Midbrain (tissue), 1 donor: ENCODE measurements at regions not wholly inside any gene's neighbourhood (a gene's known extent, or its start where the extent isn't known, plus 50 kb on each side); places are given as distances from the start of the nearest gene placed in this dataset.

Experiments used
- DNase-seq: peaks from one replicate; lab custom pipeline; 2025; lab: John Stamatoyannopoulos, UW

GRCh38 chr10:29925771-29926692, 133.4 kb downstream of the JCAD start:
- DNase-seq: no peak

- no peak for DNase-seq
These were observed 134.9 kb downstream of the JCAD start for GRCh38 chr10:29924436-29924835.

GRCh38 chr10:29923416-29923965, 135.9 kb downstream of the JCAD start:
- DNase-seq: no peak

GRCh38 chr10:29922892-29923291, 136.5 kb downstream of the JCAD start:
- DNase-seq: no peak

GRCh38 chr10:29922226-29922625, 137.2 kb downstream of the JCAD start:
- no peak for DNase-seq

GRCh38 chr10:29921071-29921446, 138.3 kb downstream of the JCAD start:
- no peak for DNase-seq

- DNase-seq: no peak
These were observed 138.8 kb downstream of the JCAD start for GRCh38 chr10:29920408-29921070.

GRCh38 chr10:29918623-29919400, 140.6 kb downstream of the JCAD start:
- no peak for DNase-seq

GRCh38 chr10:29917311-29917710, 142.1 kb downstream of the JCAD start:
- no peak for DNase-seq

GRCh38 chr10:29916669-29917068, 142.7 kb downstream of the JCAD start:
- DNase-seq: no peak

- no peak for DNase-seq
These were observed 144.2 kb downstream of the JCAD start for GRCh38 chr10:29914986-29915785.

- no peak for DNase-seq
These were observed 150.4 kb downstream of the JCAD start for GRCh38 chr10:29908962-29909361.

GRCh38 chr10:29900865-29901264, 158.5 kb downstream of the JCAD start:
- no peak for DNase-seq

GRCh38 chr10:29897999-29898716, 161.2 kb downstream of the JCAD start:
- no peak for DNase-seq

GRCh38 chr10:29897430-29897829, 162.0 kb downstream of the JCAD start:
- DNase-seq: no peak

- DNase-seq: no peak
These were observed 163.3 kb downstream of the JCAD start for GRCh38 chr10:29896053-29896452.

- peak; percentile 1 for DNase-seq
These were observed 163.9 kb downstream of the JCAD start for GRCh38 chr10:29895456-29895855.

GRCh38 chr10:29888321-29888720, 171.1 kb downstream of the JCAD start:
- DNase-seq: no peak

- DNase-seq: no peak
These were observed 173.1 kb downstream of the JCAD start for GRCh38 chr10:29886299-29886698.

GRCh38 chr10:29883231-29883630, 176.2 kb downstream of the JCAD start:
- no peak for DNase-seq

- DNase-seq: no peak
These were observed 176.6 kb downstream of the JCAD start for GRCh38 chr10:29882766-29883165.
